Neural cell (in vitro differentiated cells): ENCODE measurements at regions not wholly inside any gene's neighbourhood (a gene's known extent, or its start where the extent isn't known, plus 50 kb on each side); places are given as distances from the start of the nearest gene placed in this dataset.

Experiments
- H2AFZ ChIP-seq: fragments of 200-600, 300-800 bp; sonication (generic), shearing (Covaris generic); 2 replicates; pipeline ENCODE4 v1.6.0; 2014; ENCODE audit warnings: low read depth, mild to moderate bottlenecking, antibody characterized with exemption, low read length, moderate library complexity
- H3F3A ChIP-seq: fragments of 200-600 bp; shearing (Covaris generic); 2 replicates; pipeline ENCODE4 v1.6.1; 2016; ENCODE audit warnings: mild to moderate bottlenecking, moderate library complexity, mixed read lengths, antibody characterized with exemption, low read length; ENCODE audit not compliant: insufficient read depth, poor library complexity, severe bottlenecking
- H3K27ac ChIP-seq: fragments of 200-600, 300-800 bp; sonication (generic), shearing (Covaris generic); 2 replicates; pipeline ENCODE4 v1.5.1; 2014; ENCODE audit warnings: mild to moderate bottlenecking, low read length, moderate library complexity
- H3K27me3 ChIP-seq: fragments of 300-800, 200-600 bp; sonication (generic), shearing (Covaris generic); 2 replicates; pipeline ENCODE4 v1.6.0; 2014; ENCODE audit warnings: mild to moderate bottlenecking, low read depth, low read length, moderate library complexity; ENCODE audit not compliant: insufficient read depth
- H3K36me3 ChIP-seq: fragments of 300-800, 200-600 bp; sonication (generic), shearing (Covaris generic); 2 replicates; pipeline ENCODE4 v1.5.1; 2014; ENCODE audit warnings: mild to moderate bottlenecking, antibody characterized with exemption, low read length, moderate library complexity; ENCODE audit not compliant: insufficient read depth
- H3K4me2 ChIP-seq: fragments of 300-800, 200-600 bp; sonication (generic), shearing (Covaris generic); 2 replicates; pipeline ENCODE4 v1.6.0; 2014; ENCODE audit warnings: mild to moderate bottlenecking, low read length
- H3K4me3 ChIP-seq: fragments of 300-800, 200-600 bp; sonication (generic), shearing (Covaris generic); 2 replicates; pipeline ENCODE4 v1.5.1; 2014; ENCODE audit warnings: mild to moderate bottlenecking, low read length, moderate library complexity
- H3K79me2 ChIP-seq: fragments of 200-600 bp; shearing (Covaris generic); replicated peaks from 2 replicates; pipeline ENCODE4 v1.6.0; 2014; ENCODE audit warnings: mild to moderate bottlenecking, low read length, moderate library complexity; ENCODE audit not compliant: insufficient read depth
- H3K9ac ChIP-seq: fragments of 300-800, 200-600 bp; sonication (generic), shearing (Covaris generic); 2 replicates; pipeline ENCODE4 v1.6.1; 2016; ENCODE audit warnings: mild to moderate bottlenecking, low read length, mixed read lengths
- H3K9me2 ChIP-seq: fragments of 200-600 bp; shearing (Covaris generic); 2 replicates; pipeline ENCODE4 v1.6.1; 2016; ENCODE audit warnings: mild to moderate bottlenecking, low read length, mixed read lengths; ENCODE audit not compliant: insufficient read depth
- H3K9me3 ChIP-seq: fragments of 200-600, 300-800 bp; sonication (generic), shearing (Covaris generic); 2 replicates; pipeline ENCODE4 v1.6.1; 2016; ENCODE audit warnings: mild to moderate bottlenecking, mixed run types, low read length, moderate library complexity, mixed read lengths
- H4K20me1 ChIP-seq: fragments of 200-600 bp; shearing (Covaris generic); 2 replicates; pipeline ENCODE4 v1.6.1; 2016; ENCODE audit warnings: mild to moderate bottlenecking, mixed run types; ENCODE audit not compliant: insufficient read depth
- EP300 ChIP-seq: fragments of 450-650 bp; conservative IDR thresholded peaks from 2 replicates; pipeline ENCODE4 v1.6.1; 2014; ENCODE audit warnings: antibody characterized with exemption, mild to moderate bottlenecking, moderate library complexity; ENCODE audit not compliant: poor library complexity, severe bottlenecking
- EZH2 ChIP-seq: fragments of 200-600, 300-800 bp; shearing (Covaris generic), sonication (generic); IDR thresholded peaks from 2 replicates; pipeline ENCODE4 v1.6.1; 2014; ENCODE audit warnings: antibody characterized with exemption, low read length, borderline replicate concordance, mild to moderate bottlenecking; ENCODE audit not compliant: insufficient read depth, poor library complexity, severe bottlenecking
- MXI1 ChIP-seq: fragments of 450-650 bp; conservative IDR thresholded peaks from 2 replicates; pipeline ENCODE4 v1.6.1; 2014; ENCODE audit warnings: antibody characterized with exemption, mild to moderate bottlenecking; ENCODE audit not compliant: poor library complexity, severe bottlenecking
- POLR2AphosphoS5 ChIP-seq: IDR thresholded peaks from 2 replicates; pipeline ENCODE4 v1.6.1; 2012
- RAD21 ChIP-seq: fragments of 450-650 bp; conservative IDR thresholded peaks from 2 replicates; pipeline ENCODE4 v1.6.1; 2014; ENCODE audit warnings: antibody characterized with exemption, mild to moderate bottlenecking, moderate library complexity
- SMC3 ChIP-seq: fragments of 450-650 bp; conservative IDR thresholded peaks from 2 replicates; pipeline ENCODE4 v1.6.1; 2014; ENCODE audit warnings: antibody characterized with exemption, mild to moderate bottlenecking, moderate library complexity; ENCODE audit not compliant: poor library complexity
- TAF1 ChIP-seq: IDR thresholded peaks from 2 replicates; pipeline ENCODE4 v1.6.1; 2012; ENCODE audit warnings: low read depth
- TF ChIP-seq, protein P1 (sequence below): IDR thresholded peaks from 2 replicates; pipeline ENCODE4 v1.6.1; 2012; ENCODE audit warnings: borderline replicate concordance
- TF ChIP-seq, protein P2 (sequence below): fragments of 450-650 bp; IDR thresholded peaks from 2 replicates; pipeline ENCODE4 v1.5.1; 2014; ENCODE audit warnings: antibody characterized with exemption, mild to moderate bottlenecking, moderate library complexity; ENCODE audit not compliant: poor library complexity, severe bottlenecking

DNA sequence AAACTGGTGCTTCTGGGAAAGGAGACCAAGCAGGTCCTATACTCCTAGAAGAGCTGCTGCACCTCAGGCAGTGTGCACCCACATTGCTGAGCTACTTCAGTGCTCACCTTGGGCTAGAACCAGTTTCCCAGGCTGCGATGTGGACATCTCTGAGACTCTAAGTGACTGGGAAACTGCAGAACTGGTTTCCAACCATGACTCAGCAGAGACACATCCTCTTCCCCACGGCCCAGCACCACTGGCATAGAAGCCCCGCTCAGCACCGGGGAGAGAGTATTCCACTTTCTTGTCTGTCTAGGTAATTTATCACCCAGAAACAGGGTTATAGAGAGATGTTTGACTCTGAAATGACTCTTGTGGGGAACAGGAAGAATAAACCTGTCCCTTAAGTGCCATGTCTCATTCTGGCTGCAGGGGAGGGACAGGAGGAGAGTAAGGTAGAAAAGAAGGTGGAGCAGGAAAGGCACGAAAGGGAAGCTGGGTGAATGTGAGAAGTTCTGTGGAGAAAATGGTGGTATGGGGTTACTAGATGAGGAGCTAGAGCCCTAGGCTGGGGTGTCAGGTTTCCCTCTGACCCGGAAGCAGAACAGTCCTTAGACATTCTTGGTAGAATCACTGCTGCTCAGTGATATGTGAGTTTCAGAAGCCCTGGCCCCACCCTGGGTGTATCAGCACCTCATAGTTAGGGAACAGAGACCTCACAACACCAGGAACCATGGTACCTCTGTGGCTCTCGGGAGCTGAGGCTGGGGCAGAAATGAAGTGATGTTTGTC is 340.4 kb upstream of the NCAM1 start:
- H3K36me3 ChIP-seq = no peaks in the 10 kb centered on the region
- H3K9me2 ChIP-seq = no peaks in the 10 kb centered on the region
- no peak overlapping the region for H3K9ac ChIP-seq
- no peaks in the 10 kb centered on the region for H3K27me3 ChIP-seq
- no peak overlapping the region for H3K27ac ChIP-seq
- no peak overlapping the region for H2AFZ ChIP-seq
- H4K20me1 ChIP-seq = no peaks in the 10 kb centered on the region
- peaks cover 7% of the 10 kb centered on the region for H3F3A ChIP-seq
- no peaks in the 10 kb centered on the region for H3K9me3 ChIP-seq
- H3K4me2 ChIP-seq = no peak overlapping the region
- H3K79me2 ChIP-seq = no peaks in the 10 kb centered on the region
- H3K4me3 ChIP-seq = no peak overlapping the region
- no peak for TF ChIP-seq EZH2
- TF ChIP-seq TAF1 = no peak
- TF ChIP-seq EP300 = no peak
- no peak for TF ChIP-seq POLR2AphosphoS5
- TF ChIP-seq MXI1 = no peak
- TF ChIP-seq RAD21 = no peak
- TF ChIP-seq SMC3 = no peak
- TF ChIP-seq, protein P1, sequence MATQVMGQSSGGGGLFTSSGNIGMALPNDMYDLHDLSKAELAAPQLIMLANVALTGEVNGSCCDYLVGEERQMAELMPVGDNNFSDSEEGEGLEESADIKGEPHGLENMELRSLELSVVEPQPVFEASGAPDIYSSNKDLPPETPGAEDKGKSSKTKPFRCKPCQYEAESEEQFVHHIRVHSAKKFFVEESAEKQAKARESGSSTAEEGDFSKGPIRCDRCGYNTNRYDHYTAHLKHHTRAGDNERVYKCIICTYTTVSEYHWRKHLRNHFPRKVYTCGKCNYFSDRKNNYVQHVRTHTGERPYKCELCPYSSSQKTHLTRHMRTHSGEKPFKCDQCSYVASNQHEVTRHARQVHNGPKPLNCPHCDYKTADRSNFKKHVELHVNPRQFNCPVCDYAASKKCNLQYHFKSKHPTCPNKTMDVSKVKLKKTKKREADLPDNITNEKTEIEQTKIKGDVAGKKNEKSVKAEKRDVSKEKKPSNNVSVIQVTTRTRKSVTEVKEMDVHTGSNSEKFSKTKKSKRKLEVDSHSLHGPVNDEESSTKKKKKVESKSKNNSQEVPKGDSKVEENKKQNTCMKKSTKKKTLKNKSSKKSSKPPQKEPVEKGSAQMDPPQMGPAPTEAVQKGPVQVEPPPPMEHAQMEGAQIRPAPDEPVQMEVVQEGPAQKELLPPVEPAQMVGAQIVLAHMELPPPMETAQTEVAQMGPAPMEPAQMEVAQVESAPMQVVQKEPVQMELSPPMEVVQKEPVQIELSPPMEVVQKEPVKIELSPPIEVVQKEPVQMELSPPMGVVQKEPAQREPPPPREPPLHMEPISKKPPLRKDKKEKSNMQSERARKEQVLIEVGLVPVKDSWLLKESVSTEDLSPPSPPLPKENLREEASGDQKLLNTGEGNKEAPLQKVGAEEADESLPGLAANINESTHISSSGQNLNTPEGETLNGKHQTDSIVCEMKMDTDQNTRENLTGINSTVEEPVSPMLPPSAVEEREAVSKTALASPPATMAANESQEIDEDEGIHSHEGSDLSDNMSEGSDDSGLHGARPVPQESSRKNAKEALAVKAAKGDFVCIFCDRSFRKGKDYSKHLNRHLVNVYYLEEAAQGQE = no peak
- TF ChIP-seq, protein P2, sequence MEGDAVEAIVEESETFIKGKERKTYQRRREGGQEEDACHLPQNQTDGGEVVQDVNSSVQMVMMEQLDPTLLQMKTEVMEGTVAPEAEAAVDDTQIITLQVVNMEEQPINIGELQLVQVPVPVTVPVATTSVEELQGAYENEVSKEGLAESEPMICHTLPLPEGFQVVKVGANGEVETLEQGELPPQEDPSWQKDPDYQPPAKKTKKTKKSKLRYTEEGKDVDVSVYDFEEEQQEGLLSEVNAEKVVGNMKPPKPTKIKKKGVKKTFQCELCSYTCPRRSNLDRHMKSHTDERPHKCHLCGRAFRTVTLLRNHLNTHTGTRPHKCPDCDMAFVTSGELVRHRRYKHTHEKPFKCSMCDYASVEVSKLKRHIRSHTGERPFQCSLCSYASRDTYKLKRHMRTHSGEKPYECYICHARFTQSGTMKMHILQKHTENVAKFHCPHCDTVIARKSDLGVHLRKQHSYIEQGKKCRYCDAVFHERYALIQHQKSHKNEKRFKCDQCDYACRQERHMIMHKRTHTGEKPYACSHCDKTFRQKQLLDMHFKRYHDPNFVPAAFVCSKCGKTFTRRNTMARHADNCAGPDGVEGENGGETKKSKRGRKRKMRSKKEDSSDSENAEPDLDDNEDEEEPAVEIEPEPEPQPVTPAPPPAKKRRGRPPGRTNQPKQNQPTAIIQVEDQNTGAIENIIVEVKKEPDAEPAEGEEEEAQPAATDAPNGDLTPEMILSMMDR = no peak

DNA sequence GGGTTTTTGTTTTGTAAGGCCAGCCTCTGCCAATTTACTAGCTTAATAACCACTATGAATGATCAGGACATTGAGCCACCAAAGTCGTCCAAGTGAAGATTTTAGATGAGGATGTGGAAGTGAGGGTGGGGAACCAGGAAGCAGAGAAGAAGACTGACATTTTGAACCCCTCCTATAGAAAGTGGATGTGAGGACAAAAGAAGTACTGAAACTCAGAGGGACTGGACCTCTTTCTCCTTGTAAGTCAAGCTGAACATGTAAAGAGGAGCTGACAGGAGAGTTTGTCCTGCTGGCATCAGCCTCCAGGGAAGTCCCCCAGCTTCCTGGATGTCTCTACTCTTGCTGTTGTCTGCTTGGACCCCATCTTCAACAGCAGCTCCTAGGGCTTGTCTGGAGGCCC is 338.2 kb upstream of the NCAM1 start:
- no peaks in the 10 kb centered on the region for H3K9me3 ChIP-seq
- no peak overlapping the region for H3K4me3 ChIP-seq
- no peaks in the 10 kb centered on the region for H3K9me2 ChIP-seq
- no peak overlapping the region for H3K4me2 ChIP-seq
- H4K20me1 ChIP-seq = no peaks in the 10 kb centered on the region
- H3F3A ChIP-seq = no peaks in the 10 kb centered on the region
- no peaks in the 10 kb centered on the region for H3K36me3 ChIP-seq
- TF ChIP-seq MXI1 (no peak), TAF1 (no peak), RAD21 (no peak), EP300 (no peak), POLR2AphosphoS5 (no peak), SMC3 (no peak), EZH2 (no peak)
- TF ChIP-seq, protein P1 = no peak
- TF ChIP-seq, protein P2 = no peak
- no peak overlapping the region for H2AFZ ChIP-seq
- no peaks in the 10 kb centered on the region for H3K79me2 ChIP-seq
- no peak overlapping the region for H3K9ac ChIP-seq
- no peak overlapping the region for H3K27ac ChIP-seq
- H3K27me3 ChIP-seq = no peaks in the 10 kb centered on the region
